CD4-positive, alpha-beta T cell treated with Interferon alpha-2 for 1 hour (primary cell): ENCODE measurements at regions not wholly inside any gene's neighbourhood (a gene's known extent, or its start where the extent isn't known, plus 50 kb on each side); places are given as distances from the start of the nearest gene placed in this dataset.
A peak's percentile ranks its signal among the peaks of the same experiment; 100 is the strongest.

Experiments
- DNase-seq, 2 donors: peaks; one replicate each; pipeline ENCODE4 v3.0.0-alpha.2; 2020 to 2022

GRCh38 chr21:18460979-18461378 lies 57.4 kb upstream of the TMPRSS15 start:
- DNase-seq: peak in 1 of 2 donors; percentile 35

- DNase-seq: no peak
These were observed 58.2 kb upstream of the TMPRSS15 start for GRCh38 chr21:18461743-18462142.

- DNase-seq: no peak
These were observed 64.1 kb upstream of the TMPRSS15 start for GRCh38 chr21:18467715-18468114.

GRCh38 chr21:18468790-18469189 lies 65.2 kb upstream of the TMPRSS15 start:
- no peak for DNase-seq

- no peak for DNase-seq
These were observed 73.1 kb upstream of the TMPRSS15 start for GRCh38 chr21:18476639-18477038.

GRCh38 chr21:18477043-18477442 lies 73.5 kb upstream of the TMPRSS15 start:
- no peak for DNase-seq

- DNase-seq: no peak
These were observed 74.9 kb upstream of the TMPRSS15 start for GRCh38 chr21:18478513-18478912.

GRCh38 chr21:18488252-18488651 lies 84.7 kb upstream of the TMPRSS15 start:
- DNase-seq: no peak

- no peak for DNase-seq
These were observed 89.8 kb upstream of the TMPRSS15 start for GRCh38 chr21:18493422-18493821.

- DNase-seq: no peak
These were observed 91.9 kb upstream of the TMPRSS15 start for GRCh38 chr21:18495523-18495922.

GRCh38 chr21:18498431-18498830 lies 94.8 kb upstream of the TMPRSS15 start:
- no peak for DNase-seq

GRCh38 chr21:18499761-18500376 lies 96.3 kb upstream of the TMPRSS15 start:
- DNase-seq: peak; percentile 2 to 14

- DNase-seq: no peak
These were observed 114.5 kb upstream of the TMPRSS15 start for GRCh38 chr21:18518054-18518481.

GRCh38 chr21:18521204-18521603 lies 117.6 kb upstream of the TMPRSS15 start:
- no peak for DNase-seq

- no peak for DNase-seq
These were observed 118.8 kb upstream of the TMPRSS15 start for GRCh38 chr21:18522181-18522972.

GRCh38 chr21:18524097-18524880 lies 120.7 kb upstream of the TMPRSS15 start:
- DNase-seq: no peak

- no peak for DNase-seq
These were observed 125.7 kb upstream of the TMPRSS15 start for GRCh38 chr21:18529254-18529653.

- DNase-seq: no peak
These were observed 138.5 kb upstream of the TMPRSS15 start for GRCh38 chr21:18542081-18542480.

- no peak for DNase-seq
These were observed 142.3 kb upstream of the TMPRSS15 start for GRCh38 chr21:18545908-18546307.

GRCh38 chr21:18547347-18547746 lies 143.8 kb upstream of the TMPRSS15 start:
- DNase-seq: no peak

GRCh38 chr21:18548249-18548648 lies 144.7 kb upstream of the TMPRSS15 start:
- no peak for DNase-seq

GRCh38 chr21:18549214-18549905 lies 145.8 kb upstream of the TMPRSS15 start:
- no peak for DNase-seq

GRCh38 chr21:18550361-18550760 lies 146.8 kb upstream of the TMPRSS15 start:
- no peak for DNase-seq
